DND-41 (cell line): ENCODE measurements at regions not wholly inside any gene's neighbourhood (a gene's known extent, or its start where the extent isn't known, plus 50 kb on each side); places are given as distances from the start of the nearest gene placed in this dataset.

Source experiments
- CTCF ChIP-seq: IDR thresholded peaks from 2 replicates; pipeline ENCODE4 v1.5.1; 2012; ENCODE audit warnings: borderline replicate concordance, low read length, moderate library complexity, mild to moderate bottlenecking; ENCODE audit not compliant: poor library complexity, severe bottlenecking; ENCODE audit errors: extremely low read depth
- EZH2 ChIP-seq: IDR thresholded peaks from 3 replicates; pipeline ENCODE4 v1.6.1; 2012; ENCODE audit warnings: borderline replicate concordance, low read depth, mild to moderate bottlenecking, moderate library complexity, low read length, inconsistent platforms; ENCODE audit not compliant: severe bottlenecking

GRCh38 chr1:96159379-96159778, 562.2 kb upstream of the PTBP2 start:
- TF ChIP-seq CTCF (no peak), EZH2 (no peak)
